ENCODE measurements at regions not wholly inside any gene's neighbourhood (a gene's known extent, or its start where the extent isn't known, plus 50 kb on each side); places are given as distances from the start of the nearest gene placed in this dataset.

- H3K4me3 ChIP-seq (ENCODE audit: low read depth, low read length): no peak overlapping the region
- DNase-seq (ENCODE audit: low read depth): no peak
- in situ Hi-C loops (cut with HindIII; ENCODE audit: low sequenced_read_pairs): no loop called here
- no peak for TF ChIP-seq CTCF (IDR thresholded peaks at IDR 0.05; ENCODE audit: low read depth, low read length, missing control alignments)
Observed at GRCh38 chr2:138280999-138281695, 220.4 kb upstream of the SPOPL start.

DNA sequence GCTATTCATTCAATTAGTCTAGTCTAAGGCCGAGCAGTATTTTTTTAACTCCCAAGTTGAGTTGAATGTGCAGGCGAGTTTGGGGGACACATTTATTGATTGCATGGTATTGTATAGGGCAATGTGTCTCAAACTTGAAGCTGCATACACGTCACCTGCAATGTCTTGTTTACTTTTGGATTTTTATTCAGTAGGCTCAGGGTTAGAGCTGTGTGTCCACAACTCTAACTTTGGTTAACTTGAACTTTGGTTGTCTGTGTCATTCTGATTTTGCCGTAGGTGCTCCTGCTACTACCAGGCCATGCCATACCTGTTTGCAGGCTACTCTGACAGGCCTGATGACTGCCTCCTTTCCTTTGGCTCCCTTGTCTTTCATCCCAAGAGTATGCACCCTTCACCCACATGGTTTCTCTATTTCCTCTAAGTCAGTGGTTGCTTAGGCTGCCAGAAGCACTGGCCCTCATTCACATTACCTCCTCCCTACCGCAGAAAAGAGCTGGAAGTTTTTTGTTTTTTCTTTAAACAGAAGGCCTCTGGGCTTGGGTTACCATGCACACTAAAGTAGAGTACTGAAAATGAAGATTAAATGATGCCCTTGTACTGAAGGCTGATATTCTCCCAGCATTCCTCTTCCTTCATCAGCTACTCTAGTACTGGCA lies 219.4 kb upstream of the SPOPL start:
- DNase-seq (ENCODE audit: low read depth): no peak
- no peak overlapping the region for H3K4me3 ChIP-seq (ENCODE audit: low read depth, low read length)
- in situ Hi-C loops (cut with HindIII; ENCODE audit: low sequenced_read_pairs): no loop called here
- no peak for TF ChIP-seq CTCF (IDR thresholded peaks at IDR 0.05; ENCODE audit: low read depth, low read length, missing control alignments)

DNA sequence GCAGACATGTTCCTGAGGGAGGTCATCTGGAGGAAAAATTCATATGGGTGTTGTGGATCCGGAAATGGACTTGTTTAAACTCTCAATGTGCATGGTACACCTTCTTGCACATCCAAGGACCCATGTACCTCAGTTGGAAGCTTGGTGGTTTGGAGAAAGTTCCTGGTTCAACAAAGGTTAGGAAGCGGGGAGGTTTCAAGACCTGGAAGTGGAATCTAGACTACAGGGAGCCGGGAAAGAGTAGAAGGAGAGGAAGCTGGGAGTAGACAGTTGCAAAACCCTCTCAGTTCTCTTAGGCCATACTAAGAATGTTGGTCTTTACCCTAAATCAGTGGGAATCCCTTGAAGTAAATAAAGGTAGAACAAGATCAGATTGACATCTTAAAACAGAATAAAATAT lies 209.8 kb upstream of the SPOPL start:
- in situ Hi-C loops (cut with HindIII; ENCODE audit: low sequenced_read_pairs): no loop called here
- TF ChIP-seq CTCF (IDR thresholded peaks at IDR 0.05; ENCODE audit: low read depth, low read length, missing control alignments): no peak
- H3K4me3 ChIP-seq (ENCODE audit: low read depth, low read length): no peak overlapping the region
- DNase-seq (ENCODE audit: low read depth): no peak

- DNase-seq (ENCODE audit: low read depth): no peak
- TF ChIP-seq CTCF (IDR thresholded peaks at IDR 0.05; ENCODE audit: low read depth, low read length, missing control alignments): no peak
- in situ Hi-C loops (cut with HindIII; ENCODE audit: low sequenced_read_pairs): no loop called here
- no peak overlapping the region for H3K4me3 ChIP-seq (ENCODE audit: low read depth, low read length)
Observed at GRCh38 chr2:138293045-138293444, 208.5 kb upstream of the SPOPL start.

DNA sequence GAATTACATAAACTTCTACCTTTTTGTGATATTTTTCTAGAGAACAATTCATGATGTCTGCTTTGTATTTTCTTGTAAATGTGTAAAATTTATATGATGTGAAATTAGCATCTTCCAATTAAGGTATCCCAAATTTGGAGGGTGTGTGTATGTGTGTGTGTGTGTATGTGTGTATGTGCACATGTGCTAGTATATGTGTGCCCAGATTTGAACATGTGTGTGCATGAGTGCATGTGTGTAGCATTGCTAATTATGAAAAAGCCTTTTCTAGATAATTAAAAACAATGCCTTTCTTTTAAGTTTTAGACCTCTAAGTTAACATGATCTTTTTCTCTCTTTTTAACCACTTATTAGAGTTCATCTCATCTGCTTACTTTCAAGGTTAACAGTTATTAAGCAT lies 208.0 kb upstream of the SPOPL start:
- TF ChIP-seq CTCF (IDR thresholded peaks at IDR 0.05; ENCODE audit: low read depth, low read length, missing control alignments): no peak
- in situ Hi-C loops (cut with HindIII; ENCODE audit: low sequenced_read_pairs): no loop called here
- no peak for DNase-seq (ENCODE audit: low read depth)
- H3K4me3 ChIP-seq (ENCODE audit: low read depth, low read length): no peak overlapping the region

GRCh38 chr2:138294451-138294850 lies 207.1 kb upstream of the SPOPL start:
- in situ Hi-C loops (cut with HindIII; ENCODE audit: low sequenced_read_pairs): no loop called here
- H3K4me3 ChIP-seq (ENCODE audit: low read depth, low read length): no peak overlapping the region
- no peak for TF ChIP-seq CTCF (IDR thresholded peaks at IDR 0.05; ENCODE audit: low read depth, low read length, missing control alignments)
- DNase-seq (ENCODE audit: low read depth): no peak

Data from astrocyte of the cerebellum (primary cell).